HAP-1 (cell line): ENCODE measurements at regions not wholly inside any gene's neighbourhood (a gene's known extent, or its start where the extent isn't known, plus 50 kb on each side); places are given as distances from the start of the nearest gene placed in this dataset.
"Not testable (repeated sequence)": the region's sequence is repeated elsewhere in the genome, so short reads cannot be mapped to it uniquely, and the experiment has no call there.

Source experiments
- DNase-seq, 2 experiments: peaks; one replicate each; pipeline ENCODE4 v3.0.0-alpha.2; 2016 to 2020; ENCODE audit warnings: low spot score in 2 of 2
- H3K27me3 ChIP-seq: fragments of 250-450 bp; sonication (Bioruptor Pico); 2 replicates; pipeline ENCODE4 v1.5.1; 2020; ENCODE audit warnings: low read depth, mild to moderate bottlenecking, moderate library complexity
- H3K36me3 ChIP-seq: fragments of 250-450 bp; sonication (Bioruptor Pico); replicated peaks from 2 replicates; pipeline ENCODE4 v1.5.1; 2020; ENCODE audit warnings: mild to moderate bottlenecking
- H3K4me1 ChIP-seq: fragments of 250-450 bp; sonication (Bioruptor Pico); 2 replicates; pipeline ENCODE4 v1.5.1; 2020; ENCODE audit warnings: mild to moderate bottlenecking
- H3K4me3 ChIP-seq: fragments of 250-450 bp; sonication (Bioruptor Pico); 2 replicates; pipeline ENCODE4 v1.5.1; 2020; ENCODE audit warnings: mild to moderate bottlenecking, moderate library complexity
- H3K9me3 ChIP-seq: fragments of 250-450 bp; sonication (Bioruptor Pico); 2 replicates; pipeline ENCODE4 v1.5.1; 2020; ENCODE audit warnings: mild to moderate bottlenecking, moderate library complexity
- in situ Hi-C: fragments of 300-500 bp; cut with MboI; formaldehyde crosslinking; loops from 3 replicates; pipeline ENCODE4 v1.14.3; 2020; ENCODE audit warnings: low sequenced_read_pairs, inconsistent platforms, mixed read lengths

DNA sequence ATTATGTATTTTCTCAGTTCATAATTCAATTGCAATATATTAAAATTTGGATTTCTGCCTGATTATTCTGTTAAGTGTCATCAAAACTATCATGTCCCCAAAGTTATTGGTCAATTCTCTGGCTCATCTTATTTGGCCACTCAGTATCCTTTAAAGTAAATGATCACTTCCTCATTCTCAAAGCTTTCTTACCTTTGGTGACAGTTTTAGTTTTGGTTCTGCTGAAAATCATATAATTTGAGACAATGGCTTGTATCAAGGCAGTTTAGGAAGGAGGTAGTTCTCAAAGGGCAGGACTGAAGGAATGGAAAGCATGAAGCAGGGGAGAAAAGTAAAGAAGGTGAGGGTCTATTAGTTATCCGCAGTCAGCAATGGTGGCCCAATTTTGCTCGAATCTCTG lies 1832.1 kb downstream of the ARAP2 start:
- no peak for DNase-seq
- no peaks in the 10 kb centered on the region for H3K4me1 ChIP-seq
- no peaks in the 10 kb centered on the region for H3K27me3 ChIP-seq
- no peak overlapping the region for H3K4me3 ChIP-seq
- H3K36me3 ChIP-seq = no peaks in the 10 kb centered on the region
- in situ Hi-C loops = no loop called here
- no peaks in the 10 kb centered on the region for H3K9me3 ChIP-seq

DNA sequence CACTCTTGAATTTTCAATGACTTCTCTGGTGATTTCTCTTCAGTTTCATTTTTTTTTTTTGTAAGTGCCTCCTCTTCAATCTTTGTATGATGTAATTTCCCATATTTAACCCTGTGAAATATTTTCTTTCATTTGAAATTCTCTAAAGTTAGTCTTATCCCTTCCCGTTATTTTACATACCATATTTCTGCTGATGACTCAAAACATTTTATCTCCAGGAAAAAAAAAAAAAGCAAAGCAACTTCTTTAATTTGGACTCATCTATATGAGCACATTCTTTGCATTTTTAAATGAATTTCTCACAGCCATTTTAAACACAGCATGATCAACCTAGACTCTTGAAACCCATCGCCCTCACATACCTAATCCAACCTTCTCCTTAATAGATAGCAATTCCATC lies 1831.4 kb downstream of the ARAP2 start:
- Histone ChIP-seq H3K9me3 (no peaks in the 10 kb centered on the region), H3K4me3 (no peak overlapping the region), H3K27me3 (no peaks in the 10 kb centered on the region), H3K4me1 (no peaks in the 10 kb centered on the region), H3K36me3 (no peaks in the 10 kb centered on the region)
- in situ Hi-C loops = no loop called here
- DNase-seq = no peak

DNA sequence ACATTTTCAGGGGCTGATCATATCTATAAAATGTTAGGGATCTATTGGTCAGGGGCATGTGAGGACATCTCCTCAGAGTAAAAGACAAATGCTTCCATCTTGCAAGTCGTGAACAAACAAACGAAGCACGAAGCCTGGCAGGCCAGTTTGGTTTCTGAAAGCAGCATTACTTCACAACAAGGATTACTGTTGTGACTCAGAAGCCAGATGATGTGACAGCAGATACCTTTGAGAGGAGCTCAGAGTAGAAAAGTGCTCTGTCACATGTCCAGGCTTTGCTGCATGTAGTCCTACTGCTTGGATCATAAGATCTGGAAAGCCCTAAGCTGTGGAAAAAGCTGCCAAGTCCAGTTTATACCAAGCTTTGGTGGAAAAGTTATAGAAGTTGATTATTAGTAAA lies 1827.2 kb downstream of the ARAP2 start:
- no peak overlapping the region for H3K4me3 ChIP-seq
- in situ Hi-C loops = no loop called here

DNA sequence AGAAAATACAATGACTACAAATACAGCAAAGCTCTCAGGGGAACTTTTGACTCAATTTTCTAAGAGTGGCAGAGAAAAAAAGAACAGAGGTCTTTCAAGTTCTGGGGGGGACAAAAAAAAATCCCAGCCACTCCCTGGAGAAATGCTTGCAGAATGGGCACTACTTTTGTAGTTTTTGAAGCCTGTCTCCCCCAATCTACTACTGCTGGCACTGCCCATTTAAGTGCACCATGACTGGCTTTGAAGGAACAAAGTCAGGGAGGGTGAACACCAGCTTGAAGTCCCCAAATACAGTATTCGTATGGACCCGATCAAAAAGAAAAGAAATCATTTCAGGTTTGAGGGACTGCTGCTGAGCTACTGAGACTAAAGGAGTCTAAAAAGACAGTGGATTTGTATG lies 1824.4 kb downstream of the ARAP2 start:
- no peaks in the 10 kb centered on the region for H3K9me3 ChIP-seq
- H3K4me3 ChIP-seq = no peak overlapping the region
- peaks cover 5% of the 10 kb centered on the region; the same call in 1 of the 2 replicates for H3K4me1 ChIP-seq
- no peak for DNase-seq
- in situ Hi-C loops = no loop called here
- no peaks in the 10 kb centered on the region for H3K27me3 ChIP-seq
- H3K36me3 ChIP-seq = no peaks in the 10 kb centered on the region

More for the DNA sequence above, 1827.2 kb downstream of the ARAP2 start:
- H3K9me3 ChIP-seq = no peaks in the 10 kb centered on the region
- H3K27me3 ChIP-seq = no peaks in the 10 kb centered on the region
- DNase-seq = no peak
- H3K36me3 ChIP-seq = no peaks in the 10 kb centered on the region
- no peaks in the 10 kb centered on the region for H3K4me1 ChIP-seq

DNA sequence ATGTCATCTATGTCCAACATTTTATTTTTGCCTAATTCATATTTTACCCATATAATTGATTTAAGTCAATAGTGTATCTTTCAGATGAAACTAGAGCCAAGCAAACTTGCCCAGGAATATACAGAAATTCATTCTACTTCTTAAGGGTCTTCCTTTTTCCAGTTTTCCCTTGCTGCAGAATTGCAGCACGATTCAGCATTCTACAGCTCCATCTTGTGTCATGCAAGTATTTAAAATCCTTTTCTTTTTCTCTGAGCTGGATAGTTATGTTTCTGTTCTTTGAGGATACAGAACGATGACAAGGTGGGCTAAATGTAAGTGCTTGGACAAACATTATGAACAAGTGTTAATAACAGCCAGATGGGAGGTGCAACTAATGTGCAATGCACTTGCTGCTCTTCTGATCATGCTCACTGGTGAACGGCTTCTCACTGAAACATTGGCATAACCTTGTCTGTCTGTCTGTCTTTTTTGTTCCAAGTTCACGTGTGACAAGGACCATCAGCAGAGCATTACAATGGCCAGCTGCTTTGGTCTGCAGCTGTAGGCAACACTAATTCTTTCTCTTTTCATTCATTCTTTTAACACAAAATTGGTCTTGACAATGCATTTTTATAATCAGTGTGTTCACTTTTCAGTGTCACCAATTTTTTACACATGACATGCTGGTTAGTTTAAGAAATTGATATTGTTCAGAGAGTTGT lies 1821.7 kb downstream of the ARAP2 start:
- H3K36me3 ChIP-seq = no peaks in the 10 kb centered on the region
- peak; percentile 9 to 40 for DNase-seq
- in situ Hi-C loops = no loop called here
- no peak overlapping the region for H3K4me3 ChIP-seq
- H3K4me1 ChIP-seq = peaks cover 5% of the 10 kb centered on the region; the same call in 1 of the 2 replicates
- H3K27me3 ChIP-seq = no peaks in the 10 kb centered on the region
- H3K9me3 ChIP-seq = no peaks in the 10 kb centered on the region

DNA sequence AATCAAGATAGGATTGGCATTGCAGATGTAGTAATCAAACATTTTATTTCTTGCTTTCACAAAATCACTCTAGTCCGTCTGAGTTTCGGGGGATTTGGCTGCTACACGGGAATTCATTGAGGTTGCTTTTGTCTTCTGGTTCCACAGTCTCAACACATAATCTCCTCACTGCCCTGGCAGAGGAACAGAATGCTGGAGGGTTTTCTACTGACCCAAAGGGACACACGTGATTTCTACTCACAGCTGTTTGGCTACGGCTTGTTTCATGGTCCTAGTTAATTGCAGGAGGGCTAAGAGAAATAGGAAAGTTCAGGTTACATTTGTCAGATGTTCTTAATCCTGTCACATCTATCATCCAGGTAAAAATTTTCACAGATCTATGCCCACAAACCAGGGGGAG lies 1811.6 kb downstream of the ARAP2 start:
- no peaks in the 10 kb centered on the region for H3K9me3 ChIP-seq
- H3K4me1 ChIP-seq = no peaks in the 10 kb centered on the region
- H3K36me3 ChIP-seq = no peaks in the 10 kb centered on the region
- H3K27me3 ChIP-seq = no peaks in the 10 kb centered on the region
- in situ Hi-C loops = no loop called here
- no peak overlapping the region for H3K4me3 ChIP-seq
- no peak for DNase-seq

GRCh38 chr4:34434377-34434776 lies 1809.9 kb downstream of the ARAP2 start:
- H3K4me3 ChIP-seq, DNase-seq, H3K36me3 ChIP-seq, H3K9me3 ChIP-seq, H3K27me3 ChIP-seq, in situ Hi-C loops, H3K4me1 ChIP-seq: not testable (repeated sequence)

DNA sequence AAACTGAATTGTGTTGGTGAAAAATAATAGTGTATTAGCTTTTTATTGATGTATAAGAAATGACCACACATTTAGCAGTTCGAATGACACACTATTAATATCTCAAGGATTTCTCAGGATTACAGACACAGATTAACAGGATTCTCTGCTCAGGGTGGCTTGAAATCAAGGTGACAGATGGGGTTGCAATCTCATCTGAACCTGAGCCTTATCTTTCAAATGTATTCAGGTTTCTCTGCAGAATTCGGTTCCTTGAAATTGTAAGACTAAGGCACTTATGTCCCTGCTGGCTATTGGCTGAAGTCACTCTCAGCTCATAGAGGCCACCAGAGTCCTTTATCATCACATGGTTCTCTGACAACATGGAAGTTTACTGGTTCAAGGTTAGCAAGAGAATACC lies 1780.1 kb downstream of the ARAP2 start:
- H3K9me3 ChIP-seq = no peaks in the 10 kb centered on the region
- H3K27me3 ChIP-seq = no peaks in the 10 kb centered on the region
- DNase-seq = no peak
- H3K4me1 ChIP-seq = peaks cover under 1% of the 10 kb centered on the region
- no peaks in the 10 kb centered on the region for H3K36me3 ChIP-seq
- H3K4me3 ChIP-seq = no peak overlapping the region
- in situ Hi-C loops = no loop called here

GRCh38 chr4:34466411-34466810 lies 1777.9 kb downstream of the ARAP2 start:
- Histone ChIP-seq H3K27me3 (no peaks in the 10 kb centered on the region), H3K9me3 (no peaks in the 10 kb centered on the region), H3K4me1 (peaks cover 8% of the 10 kb centered on the region), H3K4me3 (no peak overlapping the region), H3K36me3 (no peaks in the 10 kb centered on the region)
- in situ Hi-C loops = no loop called here
- DNase-seq = no peak

DNA sequence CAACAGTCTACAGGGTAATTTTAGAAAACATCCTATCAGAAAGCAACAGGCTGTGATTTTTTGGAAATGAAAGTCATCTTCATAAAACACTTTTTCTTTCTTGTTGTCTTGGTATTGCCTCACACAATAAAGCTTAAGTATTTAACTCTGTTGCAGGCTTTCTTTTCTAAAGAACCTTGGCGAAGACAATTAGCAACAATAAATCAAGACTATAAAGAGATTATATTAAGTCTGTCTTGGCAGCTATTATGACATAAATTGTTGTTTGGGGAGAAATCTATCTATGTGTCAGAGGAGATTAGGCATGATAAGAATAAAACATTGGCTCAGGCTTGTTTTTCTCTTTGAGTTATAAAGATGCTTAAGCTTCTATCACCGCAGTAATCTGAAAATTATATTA lies 1774.8 kb downstream of the ARAP2 start:
- H3K27me3 ChIP-seq = no peaks in the 10 kb centered on the region

GRCh38 chr4:34485252-34485651 lies 1759.1 kb downstream of the ARAP2 start:
- Histone ChIP-seq H3K27me3 (no peaks in the 10 kb centered on the region), H3K36me3 (no peaks in the 10 kb centered on the region), H3K4me1 (no peaks in the 10 kb centered on the region), H3K9me3 (no peaks in the 10 kb centered on the region), H3K4me3 (no peak overlapping the region)
- no peak for DNase-seq
- in situ Hi-C loops = no loop called here

More for the DNA sequence above, 1774.8 kb downstream of the ARAP2 start:
- in situ Hi-C loops = no loop called here
- H3K4me3 ChIP-seq = no peak overlapping the region
- H3K36me3 ChIP-seq = no peaks in the 10 kb centered on the region
- H3K9me3 ChIP-seq = no peaks in the 10 kb centered on the region
- peak in 1 of 2 experiments; percentile 76 for DNase-seq
- peaks cover 8% of the 10 kb centered on the region for H3K4me1 ChIP-seq

DNA sequence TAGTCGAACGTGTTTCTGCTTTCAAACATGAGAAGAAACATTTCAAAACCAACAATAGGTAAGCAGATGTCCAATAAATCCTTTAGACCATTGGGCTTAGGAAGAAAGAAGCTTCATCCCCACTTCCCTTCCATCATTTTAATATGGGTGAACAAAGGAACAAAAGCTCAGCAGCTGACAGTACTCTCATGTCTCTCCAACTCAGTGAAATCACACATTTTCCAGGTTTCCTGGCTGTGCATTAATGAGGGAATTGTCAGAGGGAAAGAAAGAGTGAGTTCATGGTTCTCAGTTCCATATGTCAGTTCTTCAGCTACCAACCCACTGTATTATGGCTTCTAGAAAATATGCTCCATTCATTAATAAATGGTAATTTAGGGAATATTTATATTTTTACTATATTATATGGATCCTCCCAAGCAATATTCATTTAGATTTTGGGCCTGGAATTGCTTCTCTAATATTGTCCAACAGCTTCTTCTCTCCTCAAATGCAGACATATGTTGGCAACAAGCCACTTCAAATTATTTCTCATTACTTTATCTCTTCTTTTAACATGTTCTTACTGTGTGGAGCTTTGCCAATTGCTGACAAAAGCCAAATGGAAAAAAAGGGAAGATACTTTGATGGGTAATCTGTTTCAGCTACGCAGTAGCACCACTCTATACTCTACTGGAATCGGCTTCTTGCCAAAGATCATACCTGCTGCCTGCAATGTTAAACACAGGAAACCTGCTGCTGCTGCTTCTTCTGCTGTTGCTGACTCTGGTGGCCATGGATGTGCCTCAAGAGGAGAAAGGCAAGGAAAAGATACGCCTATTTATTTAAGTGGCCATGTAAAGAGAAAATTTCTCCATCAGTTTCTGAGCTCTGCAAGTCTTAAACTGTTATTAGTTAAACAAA lies 1757.6 kb downstream of the ARAP2 start:
- Histone ChIP-seq H3K4me3 (no peak overlapping the region), H3K27me3 (no peaks in the 10 kb centered on the region), H3K9me3 (no peaks in the 10 kb centered on the region), H3K4me1 (no peaks in the 10 kb centered on the region), H3K36me3 (no peaks in the 10 kb centered on the region)
- no peak for DNase-seq
- in situ Hi-C loops = no loop called here

DNA sequence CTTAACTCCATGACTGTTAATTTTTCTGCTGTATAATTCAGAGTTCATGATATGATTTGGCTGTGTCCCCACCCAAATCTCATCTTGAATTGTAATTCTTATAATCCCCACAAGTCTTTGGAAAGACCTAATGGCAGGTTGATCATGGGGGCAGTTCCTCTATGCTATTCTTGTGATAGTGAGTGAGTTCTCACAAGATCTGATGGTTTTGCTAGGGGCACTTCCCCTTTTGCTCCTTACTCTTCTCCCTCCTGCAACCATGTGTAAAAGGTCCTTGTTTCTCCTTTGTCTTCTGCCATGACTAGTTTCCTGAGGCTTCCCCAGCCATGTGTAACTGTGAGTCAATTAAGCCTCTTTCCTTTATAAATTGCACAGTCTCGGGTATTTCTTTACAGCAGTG lies 1751.9 kb downstream of the ARAP2 start:
- Histone ChIP-seq H3K36me3 (no peaks in the 10 kb centered on the region), H3K27me3 (no peaks in the 10 kb centered on the region)
- in situ Hi-C loops = no loop called here

GRCh38 chr4:34502086-34502485 lies 1742.2 kb downstream of the ARAP2 start:
- in situ Hi-C loops = no loop called here
- peaks cover 2% of the 10 kb centered on the region for H3K9me3 ChIP-seq
- no peaks in the 10 kb centered on the region for H3K36me3 ChIP-seq
- peaks cover 13% of the 10 kb centered on the region for H3K4me1 ChIP-seq
- H3K27me3 ChIP-seq = no peaks in the 10 kb centered on the region
- no peak overlapping the region for H3K4me3 ChIP-seq
- DNase-seq = no peak

More for the DNA sequence above, 1751.9 kb downstream of the ARAP2 start:
- DNase-seq = no peak
- Histone ChIP-seq H3K4me1 (no peaks in the 10 kb centered on the region; the same call in 1 of the 2 replicates), H3K9me3 (no peaks in the 10 kb centered on the region), H3K4me3 (no peak overlapping the region)
